NT2/D1 (cell line): ENCODE measurements at regions not wholly inside any gene's neighbourhood (a gene's known extent, or its start where the extent isn't known, plus 50 kb on each side); places are given as distances from the start of the nearest gene placed in this dataset.
"Not testable (repeated sequence)": the region's sequence is repeated elsewhere in the genome, so short reads cannot be mapped to it uniquely, and the experiment has no call there.

ENCODE experiments used
- SUZ12 ChIP-seq: IDR thresholded peaks from 2 replicates; pipeline ENCODE4 v1.6.1; 2011; ENCODE audit not compliant: insufficient read length, insufficient read depth; ENCODE audit errors: extremely low read depth
- YY1 ChIP-seq: IDR thresholded peaks from 2 replicates; pipeline ENCODE4 v1.6.1; 2011; ENCODE audit not compliant: insufficient read length, insufficient read depth
- ZNF274 ChIP-seq: IDR thresholded peaks from 2 replicates; pipeline ENCODE4 v1.6.1; 2011; ENCODE audit warnings: mild to moderate bottlenecking, low read depth, low read length

DNA sequence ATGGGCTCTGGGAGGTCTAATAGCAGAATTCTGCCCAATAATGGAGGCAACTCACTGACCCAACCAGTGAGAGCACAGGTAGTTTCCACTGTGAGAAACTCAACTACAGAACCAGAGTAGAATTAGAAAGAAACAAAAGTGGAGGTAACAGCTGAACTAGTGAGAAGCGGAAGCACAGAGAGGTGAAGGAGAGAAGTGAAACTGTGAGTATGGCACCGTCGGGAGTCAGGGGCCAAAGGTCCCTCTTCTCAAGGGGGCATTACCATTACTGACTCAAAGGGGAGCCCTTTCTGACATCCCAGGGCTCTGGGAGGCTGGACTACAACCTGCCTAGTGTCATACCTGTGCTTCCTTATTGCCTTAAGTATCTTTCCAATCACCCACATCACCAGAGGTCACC, 198.3 kb downstream of the TP53TG3F start:
- TF ChIP-seq SUZ12, ZNF274, YY1: not testable (repeated sequence)
